GM12874 (cell line): ENCODE measurements at regions not wholly inside any gene's neighbourhood (a gene's known extent, or its start where the extent isn't known, plus 50 kb on each side); places are given as distances from the start of the nearest gene placed in this dataset.

Source experiments
- CTCF ChIP-seq: IDR thresholded peaks from 2 replicates; pipeline ENCODE4 v1.5.1; 2011; ENCODE audit warnings: low read depth, mild to moderate bottlenecking, control low read depth, low read length, moderate library complexity; ENCODE audit not compliant: insufficient read depth

- TF ChIP-seq CTCF, result no peak
Observed at GRCh38 chr13:34383728-34384127, 558.3 kb upstream of the NBEA start.

GRCh38 chr13:34391076-34391475 lies 551.0 kb upstream of the NBEA start:
- TF ChIP-seq CTCF, result no peak

- no peak for TF ChIP-seq CTCF
Observed at GRCh38 chr13:34401696-34402095, 540.4 kb upstream of the NBEA start.

GRCh38 chr13:34405410-34406181 lies 536.5 kb upstream of the NBEA start:
- TF ChIP-seq CTCF, result no peak

GRCh38 chr13:34408640-34409039 lies 533.4 kb upstream of the NBEA start:
- no peak for TF ChIP-seq CTCF

GRCh38 chr13:34409496-34410182 lies 532.4 kb upstream of the NBEA start:
- TF ChIP-seq CTCF, result no peak

- TF ChIP-seq CTCF, result no peak
Observed at GRCh38 chr13:34410678-34411077, 531.4 kb upstream of the NBEA start.
